HG03439 (cell line): ENCODE measurements at regions not wholly inside any gene's neighbourhood (a gene's known extent, or its start where the extent isn't known, plus 50 kb on each side); places are given as distances from the start of the nearest gene placed in this dataset.
"Not testable (repeated sequence)": the region's sequence is repeated elsewhere in the genome, so short reads cannot be mapped to it uniquely, and the experiment has no call there.

Source experiments
- ATAC-seq: cut with Tn5 transposase; IDR thresholded peaks from one replicate; pipeline ENCODE4 v1.9.1; 2021; ENCODE audit warnings: mild to moderate bottlenecking, moderate library complexity; ENCODE audit not compliant: unreplicated experiment

DNA sequence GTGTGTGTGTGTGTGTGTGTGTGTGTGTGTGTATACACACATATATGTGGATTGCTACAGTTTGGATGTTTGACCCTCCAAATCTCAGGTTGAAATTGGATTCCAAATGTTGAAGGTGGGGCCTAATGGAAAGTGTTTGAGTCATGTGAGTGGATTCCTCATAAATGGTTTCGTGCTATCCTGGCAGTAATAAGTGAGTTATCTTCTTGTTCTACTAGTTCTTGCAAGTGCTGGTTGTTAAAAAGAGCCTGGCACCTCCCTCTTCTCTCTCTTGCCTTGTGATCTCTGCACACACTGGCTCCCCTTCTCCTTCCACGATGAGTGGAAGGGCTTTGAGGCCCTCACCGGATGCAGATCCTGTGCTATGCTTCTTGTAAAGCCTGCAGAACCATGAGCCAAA lies 344.1 kb downstream of the SH2D1A start:
- ATAC-seq: no peak

DNA sequence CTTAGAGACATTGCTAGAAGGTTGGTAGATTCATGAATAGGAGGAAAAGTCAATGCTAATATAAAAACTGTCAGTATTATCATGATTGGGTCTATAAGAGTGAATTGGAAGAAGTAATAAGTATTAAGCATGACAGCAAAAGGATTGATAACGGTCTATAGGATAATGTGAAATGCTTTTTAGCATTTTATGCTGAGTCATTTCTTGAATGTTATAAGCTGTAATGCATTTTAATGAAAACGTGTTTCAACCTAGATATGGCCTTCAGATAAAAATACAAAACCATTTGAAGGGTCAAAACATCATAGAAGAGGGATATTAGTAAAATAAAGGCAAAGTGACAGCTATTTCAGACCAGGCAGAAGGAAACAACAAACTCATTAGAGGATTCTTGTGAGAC lies 353.5 kb downstream of the SH2D1A start:
- ATAC-seq: no peak

DNA sequence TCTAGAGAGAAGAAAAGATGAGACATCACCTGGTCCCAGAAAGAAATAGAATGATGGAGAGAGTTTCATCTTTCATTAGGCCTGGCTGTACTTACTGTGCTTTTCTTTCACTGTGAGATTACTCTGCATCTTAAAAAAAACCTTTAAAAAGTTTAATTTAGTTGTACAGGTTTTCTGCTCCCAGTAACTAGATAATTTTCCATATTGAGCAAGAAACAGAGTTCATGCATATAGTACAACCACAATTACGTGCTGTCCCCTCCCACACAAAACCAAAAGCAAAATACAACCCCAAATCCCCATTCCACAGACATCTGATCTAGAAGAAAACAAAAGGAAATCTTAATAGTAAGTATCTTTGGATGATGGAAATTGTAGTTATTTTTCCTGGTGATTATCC lies 371.2 kb downstream of the SH2D1A start:
- no peak for ATAC-seq

DNA sequence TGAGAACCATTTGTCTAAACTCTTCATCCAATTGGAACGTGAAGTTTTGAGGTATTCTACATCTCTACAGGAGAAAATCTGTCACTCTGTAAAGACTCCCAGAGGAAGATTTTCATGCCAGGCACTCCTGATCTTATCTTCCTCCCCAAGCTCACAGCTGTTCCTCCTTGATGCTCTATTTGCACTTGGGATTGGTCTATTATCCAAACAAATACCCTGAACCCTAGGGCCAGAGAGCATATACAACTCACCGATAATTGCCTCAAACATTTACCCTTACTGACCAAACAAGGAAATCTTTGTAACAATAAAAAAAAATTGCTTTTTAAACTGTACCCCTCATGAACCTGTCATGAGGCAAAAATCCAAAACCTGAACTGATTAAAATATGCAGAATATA lies 372.7 kb downstream of the SH2D1A start:
- no peak for ATAC-seq

DNA sequence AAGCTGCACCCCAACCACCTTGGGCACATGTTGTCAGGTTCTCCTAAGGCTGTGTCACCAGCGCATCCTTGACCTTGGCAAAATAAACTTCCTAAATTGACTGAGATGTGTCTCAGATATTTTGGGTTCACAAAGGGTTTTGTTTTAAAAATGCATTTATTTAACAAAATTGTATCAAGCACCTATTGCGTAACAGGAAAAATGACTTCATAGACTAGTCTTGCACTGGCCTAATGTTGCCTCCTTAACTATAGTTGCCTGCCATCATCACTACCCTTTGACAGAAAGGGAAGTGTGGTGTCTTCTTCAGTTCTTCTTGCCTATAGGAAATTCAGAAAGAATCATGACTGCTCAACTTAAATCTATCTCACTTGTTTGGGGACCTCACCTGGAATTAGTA lies 374.2 kb downstream of the SH2D1A start:
- no peak for ATAC-seq

DNA sequence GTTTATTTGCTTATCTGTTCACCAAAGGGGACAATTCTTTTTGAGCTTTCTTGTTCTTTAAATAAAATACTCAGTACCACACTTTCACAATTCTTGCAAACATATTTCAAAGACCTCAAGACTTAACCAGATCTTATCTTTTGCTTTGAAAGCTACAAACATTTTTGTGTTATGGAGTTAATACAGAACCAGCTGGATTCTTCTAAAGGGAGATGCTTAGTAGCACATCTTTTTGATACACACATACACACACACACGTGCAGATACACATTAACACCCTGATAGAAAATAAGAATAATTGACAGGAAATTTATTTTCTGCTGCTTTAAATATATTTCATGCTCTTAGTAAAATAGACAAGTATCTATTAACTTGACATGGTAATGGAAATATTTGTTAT lies 379.1 kb downstream of the SH2D1A start:
- ATAC-seq: no peak

DNA sequence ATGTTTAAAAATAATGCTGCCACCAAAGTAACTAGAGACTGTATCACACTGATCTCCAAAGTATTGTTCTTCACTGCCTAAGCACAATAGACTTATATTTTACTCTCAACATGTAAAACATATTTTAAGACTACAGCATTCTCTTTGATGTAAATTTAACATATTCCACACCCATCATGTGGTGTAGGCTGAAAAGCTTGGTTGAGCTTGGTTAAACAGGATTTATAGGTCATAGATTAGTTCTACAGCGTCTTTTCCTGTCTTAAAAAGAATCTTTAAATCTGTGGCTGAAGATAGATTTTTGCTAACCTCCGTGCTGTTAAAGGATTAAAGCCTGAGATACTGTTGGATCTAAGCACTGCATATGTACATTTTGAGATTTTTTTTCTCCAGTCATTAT lies 379.9 kb downstream of the SH2D1A start:
- ATAC-seq: no peak

DNA sequence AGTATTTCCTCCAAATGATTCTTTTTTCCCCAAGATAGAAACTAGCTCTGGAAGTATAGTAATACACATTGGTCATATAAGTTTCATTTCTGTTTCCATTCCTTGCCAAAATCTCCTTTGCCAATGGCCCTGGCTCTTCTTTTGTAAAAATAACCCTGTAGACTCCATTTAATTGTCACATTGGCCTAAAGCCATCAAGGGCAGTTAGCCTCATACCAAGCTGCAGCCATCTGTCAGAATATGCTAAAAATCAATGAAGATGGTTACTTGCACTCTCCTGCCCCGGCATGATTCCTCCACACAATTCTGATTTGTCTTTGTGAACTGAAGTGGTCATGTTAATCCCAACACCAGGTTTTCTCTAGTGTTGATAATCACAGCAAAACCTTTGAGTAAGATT lies 380.5 kb downstream of the SH2D1A start:
- no peak for ATAC-seq

DNA sequence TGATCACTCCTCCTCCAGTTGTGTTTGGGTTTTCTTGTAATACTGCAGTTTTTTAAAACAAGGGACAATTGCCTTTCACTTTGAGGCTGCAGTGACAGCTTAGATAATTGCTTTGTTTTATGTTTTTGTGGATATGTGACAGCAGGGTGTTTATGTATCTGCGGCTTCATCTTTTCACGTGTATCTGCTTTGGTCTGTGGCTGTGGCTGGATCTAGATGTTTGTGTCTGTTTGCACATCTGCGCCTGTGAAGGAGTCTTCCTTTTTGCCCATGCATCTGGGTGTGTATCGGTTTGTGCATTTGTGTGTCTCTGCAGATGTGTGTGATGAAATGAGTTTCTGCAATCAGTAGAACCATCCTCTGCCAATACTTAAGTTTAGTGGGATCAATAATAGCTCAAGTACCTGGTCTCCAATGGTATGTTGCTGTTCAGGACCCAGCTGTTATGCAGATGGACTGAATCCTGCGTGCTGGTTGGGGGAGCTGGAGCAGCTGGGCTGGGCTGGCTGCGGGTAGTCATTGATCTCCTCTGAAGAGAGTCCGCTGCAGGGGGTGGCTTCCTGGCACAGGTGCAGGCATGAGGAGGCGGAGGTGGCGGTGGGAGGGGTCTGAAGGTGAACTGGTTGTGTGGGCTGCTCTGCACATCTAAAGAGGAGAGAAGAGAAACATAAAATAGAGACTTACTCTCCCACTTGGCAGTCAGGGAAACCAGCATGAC lies 390.3 kb downstream of the SH2D1A start:
- ATAC-seq: no peak

DNA sequence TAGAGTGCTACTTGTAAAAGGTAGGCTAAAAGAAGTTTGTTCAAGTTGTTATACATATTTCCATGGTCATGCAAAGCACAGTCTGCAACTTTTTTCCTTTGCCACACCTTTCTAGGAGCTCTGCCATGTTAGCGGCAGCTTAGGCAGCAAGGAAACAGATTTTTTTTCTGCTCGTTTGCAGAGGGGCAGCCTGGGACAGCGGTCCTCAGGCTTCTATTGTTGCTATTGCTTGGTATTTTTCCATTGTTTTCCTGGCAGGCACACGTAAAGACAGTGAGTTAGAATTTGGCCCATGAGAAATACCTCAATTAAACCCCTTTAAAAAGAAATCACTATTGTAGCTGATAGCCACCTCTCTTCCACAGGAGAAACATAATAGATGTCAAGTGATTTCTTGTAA lies 391.4 kb downstream of the SH2D1A start:
- no peak for ATAC-seq

DNA sequence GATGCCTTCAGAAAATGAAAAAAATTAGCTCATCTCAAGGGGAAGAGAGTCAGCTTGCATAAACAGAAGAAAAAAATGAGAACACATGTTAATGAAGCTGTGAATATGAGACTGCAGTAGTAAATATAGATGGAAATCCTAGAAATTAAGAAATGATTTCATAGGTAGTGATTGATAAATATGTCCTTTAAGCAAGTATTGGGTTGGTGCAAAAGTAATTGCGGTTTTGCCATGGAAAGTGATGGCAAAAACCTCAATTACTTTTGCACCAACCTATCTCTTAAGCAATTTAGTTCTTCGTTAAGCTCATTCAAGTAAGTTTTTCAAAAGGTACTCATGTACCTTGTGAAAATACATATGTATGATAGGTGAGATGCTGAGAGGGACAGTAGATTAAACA lies 400.9 kb downstream of the SH2D1A start:
- ATAC-seq: no peak

DNA sequence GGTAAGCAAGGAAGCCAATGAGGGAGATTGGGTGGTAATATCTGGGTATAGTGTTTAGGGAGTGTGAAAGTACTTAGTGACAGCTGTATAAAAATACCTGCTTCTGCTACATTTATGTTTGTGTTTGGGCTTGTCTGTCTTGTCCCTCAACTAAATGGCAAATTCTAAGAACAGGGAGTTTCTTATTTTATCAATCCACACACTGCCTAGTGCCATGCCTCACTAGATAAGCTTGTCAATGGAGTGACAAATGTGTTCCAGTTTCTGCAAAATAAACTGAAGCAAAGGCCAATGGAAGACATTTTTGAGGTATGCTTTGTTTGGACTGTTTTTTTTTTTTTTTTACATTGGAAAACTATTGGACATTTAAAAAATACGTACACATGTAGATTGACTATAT lies 418.0 kb downstream of the SH2D1A start:
- no peak for ATAC-seq

DNA sequence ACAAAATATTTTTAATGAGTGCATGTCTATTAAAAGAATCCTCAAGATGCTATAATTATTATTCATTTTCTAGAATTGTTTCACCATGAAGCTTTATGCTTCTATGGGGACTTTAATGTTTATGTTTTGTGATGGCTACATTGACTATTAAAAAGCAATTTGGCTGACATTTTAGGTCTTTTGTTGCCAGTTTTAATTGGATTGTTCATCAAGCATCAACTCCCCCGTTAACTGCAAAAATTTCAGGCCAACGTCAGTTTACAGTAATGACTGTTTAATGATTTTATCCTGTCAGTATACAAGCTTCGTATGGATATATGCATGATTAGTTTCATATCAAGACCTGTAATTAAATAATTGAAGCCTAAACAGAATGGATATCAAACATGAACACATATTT lies 422.8 kb downstream of the SH2D1A start:
- ATAC-seq: no peak

DNA sequence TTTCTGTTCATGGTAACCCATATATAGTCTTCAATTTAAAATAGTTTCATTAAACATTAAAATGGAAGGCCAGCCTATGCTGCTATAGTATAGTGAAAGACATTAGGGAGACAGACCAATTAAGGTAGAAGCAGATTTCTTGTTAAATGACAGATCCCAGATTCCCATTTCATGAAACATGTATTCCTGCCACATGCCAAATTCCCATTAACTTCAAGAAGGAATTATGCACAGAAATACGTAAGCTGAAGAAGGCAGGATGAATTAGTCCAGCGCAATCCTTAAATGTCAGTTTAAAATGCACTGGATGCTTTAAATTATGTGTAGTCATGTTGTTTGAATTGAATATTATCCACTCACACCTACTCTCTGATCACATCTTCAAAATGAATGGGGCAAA lies 424.9 kb downstream of the SH2D1A start:
- no peak for ATAC-seq

DNA sequence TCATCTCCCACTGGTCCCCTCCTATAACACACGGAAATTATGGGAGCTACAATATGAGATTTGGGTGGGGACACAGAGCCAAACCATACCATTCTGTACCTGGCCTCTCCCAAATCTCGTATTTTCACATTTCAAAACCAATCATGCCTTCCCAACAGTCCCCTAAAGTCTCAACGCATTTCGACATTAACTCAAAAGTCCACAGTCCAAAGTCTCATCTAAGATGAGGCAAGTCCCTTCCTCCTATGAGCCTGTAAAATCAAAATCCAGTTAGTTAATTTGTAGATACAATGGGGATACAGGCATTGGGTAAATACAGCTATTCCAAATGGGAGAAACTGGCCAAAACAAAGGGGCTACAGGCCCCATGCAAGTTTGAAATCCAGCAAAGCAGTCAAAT lies 441.9 kb downstream of the SH2D1A start:
- ATAC-seq: not testable (repeated sequence)

DNA sequence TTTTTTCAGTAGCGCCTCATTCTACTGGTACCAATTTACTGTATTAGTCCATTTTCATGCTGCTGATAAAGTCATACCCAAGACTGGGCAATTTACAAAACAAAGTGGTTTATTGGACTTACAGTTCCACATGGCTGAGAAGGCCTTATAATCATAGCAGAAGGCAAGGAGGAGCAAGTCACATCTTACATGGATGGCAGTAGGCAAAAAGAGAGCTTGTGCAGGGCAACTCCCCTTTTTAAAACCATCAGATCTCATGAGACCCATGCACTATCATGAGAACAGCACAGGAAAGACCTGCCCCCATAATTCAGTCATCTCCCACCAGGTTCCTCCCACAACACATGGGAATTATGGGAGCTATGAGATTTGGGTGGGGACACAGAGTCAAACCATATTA lies 443.5 kb downstream of the SH2D1A start:
- ATAC-seq: not testable (repeated sequence)

DNA sequence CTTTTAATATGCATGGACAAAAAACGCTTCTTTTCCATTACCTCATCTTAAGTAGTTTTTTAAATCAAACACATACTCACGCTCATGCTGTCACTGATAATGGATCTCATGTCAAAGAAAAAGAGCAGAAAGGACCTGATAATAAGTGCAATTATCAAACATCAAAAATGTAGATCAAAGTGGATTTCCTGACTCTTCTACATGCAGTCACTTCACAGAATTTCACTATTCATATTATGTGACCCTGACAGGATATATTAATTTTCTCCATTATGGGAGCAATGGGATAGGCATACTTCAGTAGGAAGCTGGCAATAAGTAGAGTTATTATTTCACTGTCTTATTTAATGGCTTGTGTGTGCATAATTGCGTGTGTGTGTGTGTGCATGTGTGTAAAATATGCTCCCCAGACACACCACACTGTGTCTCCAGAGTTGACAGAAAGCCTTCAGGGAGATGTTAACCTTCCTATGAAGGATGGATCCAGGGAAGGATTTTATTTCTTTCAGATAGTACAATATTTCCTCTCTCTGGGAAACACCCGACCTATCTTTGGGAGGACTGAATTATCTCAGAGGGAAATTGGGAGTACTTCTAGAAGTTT lies 445.2 kb downstream of the SH2D1A start:
- no peak for ATAC-seq

DNA sequence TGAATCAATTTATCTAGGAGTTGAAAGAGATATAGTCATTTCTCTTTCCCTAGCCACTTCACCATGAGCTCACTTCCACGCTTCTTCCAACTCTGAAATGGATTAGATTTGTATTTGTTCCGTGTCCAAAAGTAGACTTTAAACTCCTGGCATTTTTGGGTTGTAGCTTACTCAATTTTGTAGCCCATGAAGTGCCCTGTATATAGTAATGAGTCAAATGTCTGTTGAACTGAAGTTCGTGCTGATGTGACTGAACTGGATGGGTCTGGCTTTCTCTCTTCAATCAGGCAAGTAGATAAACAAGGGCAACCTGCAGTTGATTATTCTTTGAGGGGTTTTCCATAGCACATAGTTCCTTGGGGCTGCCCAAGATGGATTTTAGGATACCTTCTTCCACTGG lies 450.6 kb downstream of the SH2D1A start:
- no peak for ATAC-seq

DNA sequence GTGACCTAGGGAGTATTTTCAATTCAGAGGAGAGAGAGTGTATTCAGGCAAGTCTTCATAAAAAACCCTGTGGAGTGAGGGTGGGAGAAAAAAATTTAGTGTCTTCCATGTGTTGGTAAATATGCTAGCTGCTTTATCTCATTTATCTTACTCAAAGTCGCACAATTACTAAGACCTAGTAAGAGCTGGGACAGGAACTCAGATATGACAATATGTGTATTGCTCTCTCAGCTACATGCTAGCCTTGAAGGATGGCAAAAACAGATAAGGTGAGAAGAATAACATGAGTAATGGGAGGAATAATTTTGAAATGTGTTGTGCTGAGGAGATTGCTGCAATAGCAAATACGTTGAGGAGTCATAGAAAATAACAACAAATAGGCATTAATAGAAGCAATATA lies 458.6 kb downstream of the SH2D1A start:
- no peak for ATAC-seq

DNA sequence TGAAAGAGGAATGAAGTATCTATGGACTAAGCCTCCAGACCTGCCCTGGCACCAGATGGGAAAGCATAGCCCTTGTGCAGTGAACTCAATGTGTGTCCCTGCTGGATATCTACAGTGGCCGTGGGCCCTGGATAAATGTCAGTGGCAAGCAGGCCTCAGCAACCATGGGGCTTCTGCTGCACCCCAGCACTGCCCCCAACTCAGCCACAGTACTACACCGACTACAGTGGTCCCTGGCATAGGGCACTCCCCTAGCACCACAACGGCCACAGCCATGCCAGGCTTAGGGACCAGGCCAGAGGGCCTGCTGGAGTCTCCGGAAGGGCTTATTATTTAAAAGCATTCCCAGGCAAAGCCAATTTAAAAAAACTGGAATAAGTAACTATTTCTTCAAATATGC lies 459.1 kb downstream of the SH2D1A start:
- ATAC-seq: no peak

DNA sequence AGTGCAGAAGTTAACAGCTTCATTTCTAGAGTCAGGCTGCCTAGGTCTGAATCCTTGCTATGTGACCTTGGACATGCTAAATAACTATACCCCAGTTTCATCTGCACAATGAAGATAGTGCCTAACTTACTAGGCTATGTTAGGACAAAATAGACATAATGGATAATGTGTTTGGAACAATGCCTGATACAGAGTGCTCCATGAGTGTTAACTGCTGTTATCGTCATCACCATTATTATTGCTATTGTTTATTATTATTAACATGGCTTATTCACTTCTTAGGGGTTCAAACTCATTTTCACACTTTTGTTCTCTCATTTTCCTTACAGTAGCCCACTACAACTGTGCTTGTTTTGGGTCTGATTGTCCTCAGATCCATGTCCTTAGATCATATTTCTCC lies 467.7 kb downstream of the SH2D1A start:
- ATAC-seq: no peak

DNA sequence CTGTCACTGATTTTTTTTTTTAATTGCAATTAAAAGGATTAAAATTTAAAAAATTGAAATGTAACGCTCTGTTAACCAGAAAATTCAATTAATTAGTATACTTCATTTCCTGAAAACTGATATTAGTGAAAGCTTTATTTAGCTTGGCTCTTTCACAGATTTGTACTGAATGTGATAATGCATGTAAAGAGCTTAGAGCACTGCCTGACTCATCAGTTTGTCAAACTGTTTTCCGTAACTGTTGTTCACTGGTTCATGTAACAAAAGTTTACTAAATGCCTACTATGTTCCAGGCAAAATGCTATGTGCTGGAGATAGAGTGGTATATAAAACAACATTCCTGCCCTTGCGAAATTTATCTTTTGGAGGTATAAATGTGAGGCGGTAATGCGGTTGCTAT lies 471.7 kb downstream of the SH2D1A start:
- no peak for ATAC-seq

DNA sequence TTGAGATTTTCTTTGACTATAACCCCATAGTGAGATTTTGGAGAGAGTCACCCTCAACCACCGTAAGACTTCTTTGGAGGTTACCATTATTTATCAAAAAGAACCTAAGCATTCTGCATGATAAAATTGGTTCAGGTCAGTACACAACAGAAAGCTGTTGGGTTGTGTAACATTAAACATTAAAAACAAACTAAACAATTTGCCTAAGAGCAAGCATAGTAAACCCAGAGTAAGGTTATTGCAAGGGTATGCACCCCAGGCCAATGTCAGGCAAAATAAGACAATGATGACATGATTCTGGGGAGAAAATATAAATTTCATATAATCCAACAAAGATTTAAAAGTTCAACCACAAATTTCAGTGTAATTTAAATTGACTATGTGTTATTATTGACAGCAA lies 472.4 kb downstream of the SH2D1A start:
- ATAC-seq: no peak
